HCT116 (cell line): ENCODE measurements at regions not wholly inside any gene's neighbourhood (a gene's known extent, or its start where the extent isn't known, plus 50 kb on each side); places are given as distances from the start of the nearest gene placed in this dataset.

Source experiments
- ATAC-seq: fragments of 200-7000 bp; cut with Tn5 transposase; 2 replicates; pipeline ENCODE4 v1.9.1; 2020; ENCODE audit warnings: mild to moderate bottlenecking, moderate library complexity
- BruUV-seq: library from RNA; stranded (reverse); fragments of 400-500 nt; replicated peaks from 2 replicates; lab custom pipeline; 2021; lab: Mats Ljungman, UMichigan
- CTCF ChIA-PET: fragments of 300-600 bp; sonication (Branson Sonifier 250); formaldehyde crosslinking; loops from one replicate; lab custom pipeline; 2021; ENCODE audit warnings: antibody characterized with exemption; lab: Charles Lee
- POLR2A ChIA-PET: fragments of 300-600, 350-600 bp; sonication (Branson Sonifier 250); formaldehyde crosslinking; loops from one replicate; lab custom pipeline; 2021; ENCODE audit warnings: antibody characterized with exemption; lab: Charles Lee
- RAD21 ChIA-PET, 2 experiments: fragments of 300-600 bp; sonication (Branson Sonifier 250); formaldehyde crosslinking; loops; one replicate each; lab custom pipeline; 2023; ENCODE audit warnings: low total read pairs in 2 of 2; ENCODE audit not compliant: uncharacterized antibody in 2 of 2, unreplicated experiment in 2 of 2, low non-redundant PET in 1 of 2; lab: Charles Lee
- DNase-seq: peaks from one replicate; pipeline ENCODE4 v3.0.0-alpha.2; 2010; ENCODE audit warnings: low read depth, low spot score
- H2AFZ ChIP-seq: fragments of 200-600 bp; shearing (Covaris generic), sonication (generic); 2 replicates; pipeline ENCODE4 v1.6.1; 2017; ENCODE audit warnings: low read depth, mixed run types, mixed read lengths, antibody characterized with exemption, low read length; ENCODE audit not compliant: poor library complexity, severe bottlenecking
- H3K27ac ChIP-seq: 2 replicates; pipeline ENCODE4 v1.5.1; 2012; ENCODE audit warnings: low read depth, low read length
- H3K27me3 ChIP-seq: fragments of 200-600 bp; sonication (generic); 2 replicates; pipeline ENCODE4 v1.6.1; 2016; ENCODE audit warnings: mixed run types, low read length, mixed read lengths; ENCODE audit not compliant: insufficient read depth
- H3K36me3 ChIP-seq, 2 experiments: fragments of 200-500 bp in 1 of 2; fragments of 200-600 bp in 1 of 2; sonication (Bioruptor generic) in 1 of 2; sonication (generic) in 1 of 2; 2 replicates each; pipeline versions ENCODE4 v1.5.1 to v1.6.1; 2014 to 2016; ENCODE audit warnings: low read length in 2 of 2, inconsistent platforms in 1 of 2, mixed read lengths in 1 of 2, mixed run types in 1 of 2; ENCODE audit not compliant: insufficient read depth in 2 of 2, control insufficient read depth in 1 of 2
- H3K4me1 ChIP-seq, 2 experiments: fragments of 200-600 bp in 1 of 2; sonication (generic) in 1 of 2; 2 replicates each; pipeline versions ENCODE4 v1.5.1 to v1.6.1; 2012 to 2017; ENCODE audit warnings: low read length in 2 of 2, inconsistent platforms in 1 of 2, mild to moderate bottlenecking in 1 of 2, mixed read lengths in 1 of 2, mixed run types in 1 of 2, moderate library complexity in 1 of 2; ENCODE audit not compliant: insufficient read depth in 2 of 2, control insufficient read depth in 1 of 2
- H3K4me2 ChIP-seq: fragments of 200-600 bp; sonication (generic); 2 replicates; pipeline ENCODE4 v1.6.1; 2017; ENCODE audit warnings: mixed run types, low read length, mixed read lengths
- H3K4me3 ChIP-seq, 2 experiments: fragments of 200-600 bp in 1 of 2; sonication (generic) in 1 of 2; replicated peaks in 1 of 2; 2 replicates each; pipeline ENCODE4 v1.5.1; 2011 to 2016; ENCODE audit warnings: low read length in 2 of 2, control low read depth in 1 of 2, low read depth in 1 of 2, mild to moderate bottlenecking in 1 of 2, mixed read lengths in 1 of 2, mixed run types in 1 of 2
- H3K79me2 ChIP-seq: fragments of 200-600 bp; sonication (generic); 2 replicates; pipeline ENCODE4 v1.6.1; 2017; ENCODE audit warnings: mild to moderate bottlenecking, mixed run types, low read length, moderate library complexity, mixed read lengths; ENCODE audit not compliant: insufficient read depth
- H3K9ac ChIP-seq: fragments of 200-600 bp; sonication (generic); 2 replicates; pipeline ENCODE4 v1.6.1; 2016; ENCODE audit warnings: low read length, mixed read lengths
- H3K9me2 ChIP-seq: fragments of 200-600 bp; sonication (generic), shearing (Covaris generic); 2 replicates; pipeline ENCODE4 v1.6.1; 2017; ENCODE audit warnings: mixed run types, mild to moderate bottlenecking, moderate library complexity; ENCODE audit not compliant: insufficient read depth
- H3K9me3 ChIP-seq, 2 experiments: fragments of 200-500 bp in 1 of 2; fragments of 200-600 bp in 1 of 2; sonication (Bioruptor generic) in 1 of 2; sonication (generic) in 1 of 2; 2 replicates each; pipeline ENCODE4 v1.6.1; 2014 to 2017; ENCODE audit warnings: low read length in 2 of 2, mixed read lengths in 2 of 2, inconsistent platforms in 1 of 2, low read depth in 1 of 2, mild to moderate bottlenecking in 1 of 2, mixed run types in 1 of 2, moderate library complexity in 1 of 2; ENCODE audit not compliant: control insufficient read depth in 1 of 2, insufficient read depth in 1 of 2
- H4K20me1 ChIP-seq: fragments of 200-600 bp; sonication (generic), shearing (Covaris generic); 2 replicates; pipeline ENCODE4 v1.6.1; 2017; ENCODE audit warnings: mixed run types, mild to moderate bottlenecking, moderate library complexity; ENCODE audit not compliant: insufficient read depth
- ATF3 ChIP-seq: IDR thresholded peaks from 2 replicates; pipeline ENCODE4 v1.6.1; 2012
- CBX3 ChIP-seq: IDR thresholded peaks from 2 replicates; pipeline ENCODE4 v1.6.1; 2012; ENCODE audit warnings: low read depth
- CEBPB ChIP-seq: IDR thresholded peaks from 2 replicates; pipeline ENCODE4 v1.6.1; 2012; ENCODE audit warnings: low read depth
- EGR1 ChIP-seq: IDR thresholded peaks from 2 replicates; pipeline ENCODE4 v1.6.1; 2012; ENCODE audit warnings: low read depth
- EZH2 ChIP-seq: fragments of 200-600 bp; sonication (generic); IDR thresholded peaks from 2 replicates; pipeline ENCODE4 v1.6.1; 2017; ENCODE audit warnings: antibody characterized with exemption, mixed run types
- EZH2phosphoT487 ChIP-seq: fragments of 200-600 bp; IDR thresholded peaks from 2 replicates; pipeline ENCODE4 v1.6.1; 2018; ENCODE audit warnings: antibody characterized with exemption, borderline replicate concordance
- JUND ChIP-seq: IDR thresholded peaks from 2 replicates; pipeline ENCODE4 v1.6.1; 2012
- MAX ChIP-seq: IDR thresholded peaks from 2 replicates; pipeline ENCODE4 v1.6.1; 2012
- POLR2A ChIP-seq: IDR thresholded peaks from 2 replicates; pipeline ENCODE4 v1.7.0; 2011; ENCODE audit warnings: borderline replicate concordance; ENCODE audit not compliant: insufficient read depth, insufficient read length; ENCODE audit errors: extremely low read depth
- SP1 ChIP-seq: IDR thresholded peaks from 2 replicates; pipeline ENCODE4 v1.6.1; 2012; ENCODE audit warnings: low read depth
- SRF ChIP-seq: IDR thresholded peaks from 2 replicates; pipeline ENCODE4 v1.6.1; 2012; ENCODE audit warnings: low read depth
- TCF7L2 ChIP-seq: IDR thresholded peaks from 2 replicates; pipeline ENCODE4 v1.7.0; 2011; ENCODE audit warnings: borderline replicate concordance, inconsistent platforms; ENCODE audit not compliant: insufficient read depth, insufficient read length; ENCODE audit errors: extremely low read depth
- YY1 ChIP-seq: IDR thresholded peaks from 2 replicates; pipeline ENCODE4 v1.6.1; 2011; ENCODE audit warnings: low read length, low read depth, moderate library complexity, mild to moderate bottlenecking; ENCODE audit not compliant: insufficient replicate concordance; ENCODE audit errors: extremely low read depth
- ZBTB33 ChIP-seq: IDR thresholded peaks from 2 replicates; pipeline ENCODE4 v1.6.1; 2011; ENCODE audit warnings: mild to moderate bottlenecking, low read length, moderate library complexity; ENCODE audit not compliant: insufficient replicate concordance; ENCODE audit errors: extremely low read depth
- ZFX ChIP-seq: fragments of 450-650 bp; IDR thresholded peaks from 2 replicates; pipeline ENCODE4 v1.6.1; 2017
- intact Hi-C: fragments of 100-400 bp; cut with micrococcal nuclease; formaldehyde crosslinking; loops from 2 replicates; pipeline ENCODE4 v1.10.0; 2022
- TF ChIP-seq, protein P1 (sequence below), 3 experiments: fragments of 200-600 bp in 1 of 3; sonication (generic) in 1 of 3; IDR thresholded peaks in 2 of 3; conservative IDR thresholded peaks in 1 of 3; 2 replicates each; pipeline ENCODE4 v1.5.1; 2012 to 2017; ENCODE audit warnings: low read depth in 2 of 3, low read length in 2 of 3, antibody characterized with exemption in 1 of 3, borderline replicate concordance in 1 of 3, control low read depth in 1 of 3, mild to moderate bottlenecking in 1 of 3, mixed read lengths in 1 of 3, mixed run types in 1 of 3, moderate library complexity in 1 of 3; ENCODE audit not compliant: insufficient read depth in 1 of 3

DNA sequence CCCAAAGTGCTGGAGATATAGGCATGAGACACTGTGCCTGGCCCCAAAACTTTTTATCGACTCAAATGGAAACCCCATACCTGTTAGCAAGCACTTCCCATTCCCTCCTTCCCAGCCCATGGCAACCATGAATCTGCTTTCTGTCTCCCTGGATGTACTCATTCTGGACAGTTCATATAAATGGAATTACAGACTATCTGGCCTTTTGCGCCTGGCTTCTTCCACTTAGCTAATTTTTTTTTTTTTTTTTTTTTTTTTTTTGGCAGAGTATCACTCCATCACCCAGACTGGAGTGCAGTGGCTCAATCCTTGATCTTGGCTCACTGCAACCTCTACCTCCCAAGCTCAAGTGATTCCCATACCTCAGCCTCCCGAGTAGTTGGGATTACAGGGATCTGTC lies 134.5 kb upstream of the MED13L start:
- POLR2A ChIA-PET = no interaction called here
- TF ChIP-seq SP1 (no peak), ATF3 (no peak), ZFX (no peak), EGR1 (no peak), EZH2 (no peak), EZH2phosphoT487 (no peak), SRF (no peak), POLR2A (no peak), MAX (no peak), YY1 (no peak), ZBTB33 (no peak), TCF7L2 (no peak), CBX3 (no peak), JUND (no peak), CEBPB (no peak)
- TF ChIP-seq, protein P1, sequence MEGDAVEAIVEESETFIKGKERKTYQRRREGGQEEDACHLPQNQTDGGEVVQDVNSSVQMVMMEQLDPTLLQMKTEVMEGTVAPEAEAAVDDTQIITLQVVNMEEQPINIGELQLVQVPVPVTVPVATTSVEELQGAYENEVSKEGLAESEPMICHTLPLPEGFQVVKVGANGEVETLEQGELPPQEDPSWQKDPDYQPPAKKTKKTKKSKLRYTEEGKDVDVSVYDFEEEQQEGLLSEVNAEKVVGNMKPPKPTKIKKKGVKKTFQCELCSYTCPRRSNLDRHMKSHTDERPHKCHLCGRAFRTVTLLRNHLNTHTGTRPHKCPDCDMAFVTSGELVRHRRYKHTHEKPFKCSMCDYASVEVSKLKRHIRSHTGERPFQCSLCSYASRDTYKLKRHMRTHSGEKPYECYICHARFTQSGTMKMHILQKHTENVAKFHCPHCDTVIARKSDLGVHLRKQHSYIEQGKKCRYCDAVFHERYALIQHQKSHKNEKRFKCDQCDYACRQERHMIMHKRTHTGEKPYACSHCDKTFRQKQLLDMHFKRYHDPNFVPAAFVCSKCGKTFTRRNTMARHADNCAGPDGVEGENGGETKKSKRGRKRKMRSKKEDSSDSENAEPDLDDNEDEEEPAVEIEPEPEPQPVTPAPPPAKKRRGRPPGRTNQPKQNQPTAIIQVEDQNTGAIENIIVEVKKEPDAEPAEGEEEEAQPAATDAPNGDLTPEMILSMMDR (IDR thresholded peaks at IDR 0.05 in 2 of 3, conservative IDR thresholded peaks at IDR 0.05 in 1 of 3; ENCODE audit: borderline replicate concordance in 1 of 3, insufficient read depth in 1 of 3, low read depth in 2 of 3, low read length in 2 of 3) = no peak
- Histone ChIP-seq H3K4me2 (no peak overlapping the region), H3K36me3 (no peaks in the 10 kb centered on the region), H3K79me2 (no peaks in the 10 kb centered on the region), H3K9ac (no peak overlapping the region), H2AFZ (no peak overlapping the region), H3K27ac (no peak overlapping the region), H3K27me3 (no peaks in the 10 kb centered on the region), H4K20me1 (no peaks in the 10 kb centered on the region), H3K9me3 (no peaks in the 10 kb centered on the region), H3K4me1 (peaks cover 5 to 8% of the 10 kb centered on the region in 2 experiments; a peak in 3 of 4 replicates), H3K4me3 (no peak overlapping the region), H3K9me2 (no peaks in the 10 kb centered on the region)
- intact Hi-C loops = no loop called here
- DNase-seq (no peak), ATAC-seq (no peak)
- CTCF ChIA-PET = no interaction called here
- RAD21 ChIA-PET = no interaction called here
- BruUV-seq = no TSS peak
